HCT116 (cell line): ENCODE measurements at regions not wholly inside any gene's neighbourhood (a gene's known extent, or its start where the extent isn't known, plus 50 kb on each side); places are given as distances from the start of the nearest gene placed in this dataset.

ENCODE experiments used
- ATAC-seq: fragments of 200-7000 bp; cut with Tn5 transposase; 2 replicates; pipeline ENCODE4 v1.9.1; 2020; ENCODE audit warnings: mild to moderate bottlenecking, moderate library complexity
- BruUV-seq: library from RNA; stranded (reverse); fragments of 400-500 nt; replicated peaks from 2 replicates; lab custom pipeline; 2021; lab: Mats Ljungman, UMichigan
- CTCF ChIA-PET: fragments of 300-600 bp; sonication (Branson Sonifier 250); formaldehyde crosslinking; loops from one replicate; lab custom pipeline; 2021; ENCODE audit warnings: antibody characterized with exemption; lab: Charles Lee
- POLR2A ChIA-PET: fragments of 300-600, 350-600 bp; sonication (Branson Sonifier 250); formaldehyde crosslinking; loops from one replicate; lab custom pipeline; 2021; ENCODE audit warnings: antibody characterized with exemption; lab: Charles Lee
- RAD21 ChIA-PET, 2 experiments: fragments of 300-600 bp; sonication (Branson Sonifier 250); formaldehyde crosslinking; loops; one replicate each; lab custom pipeline; 2023; ENCODE audit warnings: low total read pairs in 2 of 2; ENCODE audit not compliant: uncharacterized antibody in 2 of 2, unreplicated experiment in 2 of 2, low non-redundant PET in 1 of 2; lab: Charles Lee
- DNase-seq: peaks from one replicate; pipeline ENCODE4 v3.0.0-alpha.2; 2010; ENCODE audit warnings: low read depth, low spot score
- H2AFZ ChIP-seq: fragments of 200-600 bp; shearing (Covaris generic), sonication (generic); 2 replicates; pipeline ENCODE4 v1.6.1; 2017; ENCODE audit warnings: low read depth, mixed run types, mixed read lengths, antibody characterized with exemption, low read length; ENCODE audit not compliant: poor library complexity, severe bottlenecking
- H3K27ac ChIP-seq: 2 replicates; pipeline ENCODE4 v1.5.1; 2012; ENCODE audit warnings: low read depth, low read length
- H3K27me3 ChIP-seq: fragments of 200-600 bp; sonication (generic); 2 replicates; pipeline ENCODE4 v1.6.1; 2016; ENCODE audit warnings: mixed run types, low read length, mixed read lengths; ENCODE audit not compliant: insufficient read depth
- H3K36me3 ChIP-seq, 2 experiments: fragments of 200-500 bp in 1 of 2; fragments of 200-600 bp in 1 of 2; sonication (Bioruptor generic) in 1 of 2; sonication (generic) in 1 of 2; 2 replicates each; pipeline versions ENCODE4 v1.5.1 to v1.6.1; 2014 to 2016; ENCODE audit warnings: low read length in 2 of 2, inconsistent platforms in 1 of 2, mixed read lengths in 1 of 2, mixed run types in 1 of 2; ENCODE audit not compliant: insufficient read depth in 2 of 2, control insufficient read depth in 1 of 2
- H3K4me1 ChIP-seq, 2 experiments: fragments of 200-600 bp in 1 of 2; sonication (generic) in 1 of 2; 2 replicates each; pipeline versions ENCODE4 v1.5.1 to v1.6.1; 2012 to 2017; ENCODE audit warnings: low read length in 2 of 2, inconsistent platforms in 1 of 2, mild to moderate bottlenecking in 1 of 2, mixed read lengths in 1 of 2, mixed run types in 1 of 2, moderate library complexity in 1 of 2; ENCODE audit not compliant: insufficient read depth in 2 of 2, control insufficient read depth in 1 of 2
- H3K4me2 ChIP-seq: fragments of 200-600 bp; sonication (generic); 2 replicates; pipeline ENCODE4 v1.6.1; 2017; ENCODE audit warnings: mixed run types, low read length, mixed read lengths
- H3K4me3 ChIP-seq, 2 experiments: fragments of 200-600 bp in 1 of 2; sonication (generic) in 1 of 2; replicated peaks in 1 of 2; 2 replicates each; pipeline ENCODE4 v1.5.1; 2011 to 2016; ENCODE audit warnings: low read length in 2 of 2, control low read depth in 1 of 2, low read depth in 1 of 2, mild to moderate bottlenecking in 1 of 2, mixed read lengths in 1 of 2, mixed run types in 1 of 2
- H3K79me2 ChIP-seq: fragments of 200-600 bp; sonication (generic); 2 replicates; pipeline ENCODE4 v1.6.1; 2017; ENCODE audit warnings: mild to moderate bottlenecking, mixed run types, low read length, moderate library complexity, mixed read lengths; ENCODE audit not compliant: insufficient read depth
- H3K9ac ChIP-seq: fragments of 200-600 bp; sonication (generic); 2 replicates; pipeline ENCODE4 v1.6.1; 2016; ENCODE audit warnings: low read length, mixed read lengths
- H3K9me2 ChIP-seq: fragments of 200-600 bp; sonication (generic), shearing (Covaris generic); 2 replicates; pipeline ENCODE4 v1.6.1; 2017; ENCODE audit warnings: mixed run types, mild to moderate bottlenecking, moderate library complexity; ENCODE audit not compliant: insufficient read depth
- H3K9me3 ChIP-seq, 2 experiments: fragments of 200-500 bp in 1 of 2; fragments of 200-600 bp in 1 of 2; sonication (Bioruptor generic) in 1 of 2; sonication (generic) in 1 of 2; 2 replicates each; pipeline ENCODE4 v1.6.1; 2014 to 2017; ENCODE audit warnings: low read length in 2 of 2, mixed read lengths in 2 of 2, inconsistent platforms in 1 of 2, low read depth in 1 of 2, mild to moderate bottlenecking in 1 of 2, mixed run types in 1 of 2, moderate library complexity in 1 of 2; ENCODE audit not compliant: control insufficient read depth in 1 of 2, insufficient read depth in 1 of 2
- H4K20me1 ChIP-seq: fragments of 200-600 bp; sonication (generic), shearing (Covaris generic); 2 replicates; pipeline ENCODE4 v1.6.1; 2017; ENCODE audit warnings: mixed run types, mild to moderate bottlenecking, moderate library complexity; ENCODE audit not compliant: insufficient read depth
- CEBPB ChIP-seq: IDR thresholded peaks from 2 replicates; pipeline ENCODE4 v1.6.1; 2012; ENCODE audit warnings: low read depth
- EGR1 ChIP-seq: IDR thresholded peaks from 2 replicates; pipeline ENCODE4 v1.6.1; 2012; ENCODE audit warnings: low read depth
- EZH2 ChIP-seq: fragments of 200-600 bp; sonication (generic); IDR thresholded peaks from 2 replicates; pipeline ENCODE4 v1.6.1; 2017; ENCODE audit warnings: antibody characterized with exemption, mixed run types
- FOSL1 ChIP-seq: IDR thresholded peaks from 2 replicates; pipeline ENCODE4 v1.6.1; 2012; ENCODE audit warnings: low read depth
- JUND ChIP-seq: IDR thresholded peaks from 2 replicates; pipeline ENCODE4 v1.6.1; 2012
- POLR2A ChIP-seq: IDR thresholded peaks from 2 replicates; pipeline ENCODE4 v1.7.0; 2011; ENCODE audit warnings: borderline replicate concordance; ENCODE audit not compliant: insufficient read depth, insufficient read length; ENCODE audit errors: extremely low read depth
- RAD21 ChIP-seq: IDR thresholded peaks from 2 replicates; pipeline ENCODE4 v1.6.1; 2012; ENCODE audit warnings: low read depth, mild to moderate bottlenecking
- SP1 ChIP-seq: IDR thresholded peaks from 2 replicates; pipeline ENCODE4 v1.6.1; 2012; ENCODE audit warnings: low read depth
- SRF ChIP-seq: IDR thresholded peaks from 2 replicates; pipeline ENCODE4 v1.6.1; 2012; ENCODE audit warnings: low read depth
- TCF7L2 ChIP-seq: IDR thresholded peaks from 2 replicates; pipeline ENCODE4 v1.7.0; 2011; ENCODE audit warnings: borderline replicate concordance, inconsistent platforms; ENCODE audit not compliant: insufficient read depth, insufficient read length; ENCODE audit errors: extremely low read depth
- intact Hi-C: fragments of 100-400 bp; cut with micrococcal nuclease; formaldehyde crosslinking; loops from 2 replicates; pipeline ENCODE4 v1.10.0; 2022
- TF ChIP-seq, protein P1 (sequence below): IDR thresholded peaks from 2 replicates; pipeline ENCODE4 v1.6.1; 2011; ENCODE audit warnings: mild to moderate bottlenecking, low read length, moderate library complexity; ENCODE audit not compliant: insufficient replicate concordance; ENCODE audit errors: extremely low read depth
- TF ChIP-seq, protein P2 (sequence below), 3 experiments: fragments of 200-600 bp in 1 of 3; sonication (generic) in 1 of 3; IDR thresholded peaks in 2 of 3; conservative IDR thresholded peaks in 1 of 3; 2 replicates each; pipeline ENCODE4 v1.5.1; 2012 to 2017; ENCODE audit warnings: low read depth in 2 of 3, low read length in 2 of 3, antibody characterized with exemption in 1 of 3, borderline replicate concordance in 1 of 3, control low read depth in 1 of 3, mild to moderate bottlenecking in 1 of 3, mixed read lengths in 1 of 3, mixed run types in 1 of 3, moderate library complexity in 1 of 3; ENCODE audit not compliant: insufficient read depth in 1 of 3
- TF ChIP-seq, protein P3 (sequence below): IDR thresholded peaks from 2 replicates; pipeline ENCODE4 v1.6.1; 2012; ENCODE audit warnings: low read depth
- TF ChIP-seq, protein P4 (sequence below): IDR thresholded peaks from 2 replicates; pipeline ENCODE4 v1.6.1; 2012

DNA sequence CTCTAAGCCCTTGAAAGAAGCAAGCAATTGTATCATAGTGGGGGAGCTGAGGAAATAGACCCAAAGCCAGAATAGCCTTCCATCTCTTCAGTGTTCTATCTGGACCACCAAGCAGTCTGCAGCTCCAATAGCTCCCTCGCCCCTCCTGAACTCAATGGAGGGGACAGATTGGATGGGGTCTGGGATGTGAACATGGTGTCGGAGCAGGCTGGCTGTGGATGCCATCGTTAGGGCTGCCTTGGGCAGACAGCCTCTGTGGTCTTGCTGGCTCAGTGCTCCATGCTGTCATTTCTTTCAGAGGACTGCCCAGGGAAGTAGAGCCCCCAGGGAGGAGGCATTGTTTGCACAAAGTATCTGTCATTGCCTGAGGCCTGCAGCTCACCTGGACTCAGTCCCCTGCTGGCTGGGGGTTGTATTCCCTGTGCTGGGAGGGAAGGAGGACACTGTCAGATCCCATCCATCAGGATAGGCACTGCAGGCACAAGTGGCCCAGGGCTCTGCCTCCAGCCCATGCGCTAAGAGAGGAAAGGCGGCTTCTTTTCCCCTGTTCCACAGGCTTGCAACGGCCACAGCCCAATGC lies 537.7 kb downstream of the BUD13 start:
- H3K9ac ChIP-seq = no peak overlapping the region
- H3K4me1 ChIP-seq = no peaks in the 10 kb centered on the region
- ATAC-seq (no peak), DNase-seq (no peak)
- H2AFZ ChIP-seq = no peak overlapping the region
- 0 out of 2 replicates have a peak, but pooled peaks cover 3% of the 10 kb centered on the region for H3K27me3 ChIP-seq
- no peaks in the 10 kb centered on the region for H3K36me3 ChIP-seq
- no peaks in the 10 kb centered on the region for H3K79me2 ChIP-seq
- CTCF ChIA-PET = no interaction called here
- H3K27ac ChIP-seq = no peak overlapping the region
- H3K9me2 ChIP-seq = no peaks in the 10 kb centered on the region
- H3K4me3 ChIP-seq = no peak overlapping the region
- TF ChIP-seq CEBPB (no peak), POLR2A (no peak)
- BruUV-seq = no TSS peak
- no peaks in the 10 kb centered on the region for H4K20me1 ChIP-seq
- H3K4me2 ChIP-seq = no peak overlapping the region
- intact Hi-C loops = no loop called here
- H3K9me3 ChIP-seq = no peaks in the 10 kb centered on the region
- RAD21 ChIA-PET = no interaction called here
- POLR2A ChIA-PET = no interaction called here

DNA sequence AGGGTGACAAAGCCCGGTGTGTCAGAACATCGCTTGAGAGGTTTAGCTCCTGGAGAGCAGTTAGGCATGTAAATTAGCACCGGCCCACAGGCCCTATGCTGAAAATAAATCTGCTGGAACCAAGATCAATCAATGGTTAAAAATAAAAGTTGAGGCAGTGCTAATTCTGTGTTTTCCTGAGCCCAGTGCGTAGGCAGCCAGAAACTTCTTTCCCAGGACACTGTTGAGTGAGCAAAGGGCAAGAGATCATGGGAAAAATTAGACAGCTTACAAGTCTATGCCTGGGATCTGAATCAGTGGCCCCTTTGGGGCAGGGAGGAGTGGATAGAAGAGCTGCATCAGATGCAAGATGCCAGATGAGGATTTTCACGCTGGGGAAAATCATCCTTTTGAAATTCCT lies 539.2 kb downstream of the BUD13 start:
- H3K27me3 ChIP-seq = 0 out of 2 replicates have a peak, but pooled peaks cover 3% of the 10 kb centered on the region
- DNase-seq (no peak), ATAC-seq (no peak)
- no peaks in the 10 kb centered on the region for H3K9me2 ChIP-seq
- intact Hi-C loops = no loop called here
- POLR2A ChIA-PET = no interaction called here
- no peak overlapping the region for H3K4me3 ChIP-seq
- H3K9me3 ChIP-seq = no peaks in the 10 kb centered on the region
- RAD21 ChIA-PET = no interaction called here
- BruUV-seq = no TSS peak
- no peak overlapping the region for H3K27ac ChIP-seq
- H3K36me3 ChIP-seq = no peaks in the 10 kb centered on the region
- H3K9ac ChIP-seq = no peak overlapping the region
- no peaks in the 10 kb centered on the region for H3K4me1 ChIP-seq
- no peak overlapping the region for H2AFZ ChIP-seq
- no peak overlapping the region for H3K4me2 ChIP-seq
- no peaks in the 10 kb centered on the region for H4K20me1 ChIP-seq
- CTCF ChIA-PET = no interaction called here
- no peaks in the 10 kb centered on the region for H3K79me2 ChIP-seq
- no peak for TF ChIP-seq JUND
- no peak for TF ChIP-seq EZH2
- TF ChIP-seq CEBPB = no peak
- TF ChIP-seq SP1 = no peak
- TF ChIP-seq, protein P1, sequence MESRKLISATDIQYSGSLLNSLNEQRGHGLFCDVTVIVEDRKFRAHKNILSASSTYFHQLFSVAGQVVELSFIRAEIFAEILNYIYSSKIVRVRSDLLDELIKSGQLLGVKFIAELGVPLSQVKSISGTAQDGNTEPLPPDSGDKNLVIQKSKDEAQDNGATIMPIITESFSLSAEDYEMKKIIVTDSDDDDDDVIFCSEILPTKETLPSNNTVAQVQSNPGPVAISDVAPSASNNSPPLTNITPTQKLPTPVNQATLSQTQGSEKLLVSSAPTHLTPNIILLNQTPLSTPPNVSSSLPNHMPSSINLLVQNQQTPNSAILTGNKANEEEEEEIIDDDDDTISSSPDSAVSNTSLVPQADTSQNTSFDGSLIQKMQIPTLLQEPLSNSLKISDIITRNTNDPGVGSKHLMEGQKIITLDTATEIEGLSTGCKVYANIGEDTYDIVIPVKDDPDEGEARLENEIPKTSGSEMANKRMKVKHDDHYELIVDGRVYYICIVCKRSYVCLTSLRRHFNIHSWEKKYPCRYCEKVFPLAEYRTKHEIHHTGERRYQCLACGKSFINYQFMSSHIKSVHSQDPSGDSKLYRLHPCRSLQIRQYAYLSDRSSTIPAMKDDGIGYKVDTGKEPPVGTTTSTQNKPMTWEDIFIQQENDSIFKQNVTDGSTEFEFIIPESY = no peak
- TF ChIP-seq, protein P2, sequence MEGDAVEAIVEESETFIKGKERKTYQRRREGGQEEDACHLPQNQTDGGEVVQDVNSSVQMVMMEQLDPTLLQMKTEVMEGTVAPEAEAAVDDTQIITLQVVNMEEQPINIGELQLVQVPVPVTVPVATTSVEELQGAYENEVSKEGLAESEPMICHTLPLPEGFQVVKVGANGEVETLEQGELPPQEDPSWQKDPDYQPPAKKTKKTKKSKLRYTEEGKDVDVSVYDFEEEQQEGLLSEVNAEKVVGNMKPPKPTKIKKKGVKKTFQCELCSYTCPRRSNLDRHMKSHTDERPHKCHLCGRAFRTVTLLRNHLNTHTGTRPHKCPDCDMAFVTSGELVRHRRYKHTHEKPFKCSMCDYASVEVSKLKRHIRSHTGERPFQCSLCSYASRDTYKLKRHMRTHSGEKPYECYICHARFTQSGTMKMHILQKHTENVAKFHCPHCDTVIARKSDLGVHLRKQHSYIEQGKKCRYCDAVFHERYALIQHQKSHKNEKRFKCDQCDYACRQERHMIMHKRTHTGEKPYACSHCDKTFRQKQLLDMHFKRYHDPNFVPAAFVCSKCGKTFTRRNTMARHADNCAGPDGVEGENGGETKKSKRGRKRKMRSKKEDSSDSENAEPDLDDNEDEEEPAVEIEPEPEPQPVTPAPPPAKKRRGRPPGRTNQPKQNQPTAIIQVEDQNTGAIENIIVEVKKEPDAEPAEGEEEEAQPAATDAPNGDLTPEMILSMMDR (IDR thresholded peaks at IDR 0.05 in 2 of 3, conservative IDR thresholded peaks at IDR 0.05 in 1 of 3; ENCODE audit: borderline replicate concordance in 1 of 3, insufficient read depth in 1 of 3, low read depth in 2 of 3, low read length in 2 of 3) = no peak
- no peak for TF ChIP-seq FOSL1
- TF ChIP-seq, protein P3, sequence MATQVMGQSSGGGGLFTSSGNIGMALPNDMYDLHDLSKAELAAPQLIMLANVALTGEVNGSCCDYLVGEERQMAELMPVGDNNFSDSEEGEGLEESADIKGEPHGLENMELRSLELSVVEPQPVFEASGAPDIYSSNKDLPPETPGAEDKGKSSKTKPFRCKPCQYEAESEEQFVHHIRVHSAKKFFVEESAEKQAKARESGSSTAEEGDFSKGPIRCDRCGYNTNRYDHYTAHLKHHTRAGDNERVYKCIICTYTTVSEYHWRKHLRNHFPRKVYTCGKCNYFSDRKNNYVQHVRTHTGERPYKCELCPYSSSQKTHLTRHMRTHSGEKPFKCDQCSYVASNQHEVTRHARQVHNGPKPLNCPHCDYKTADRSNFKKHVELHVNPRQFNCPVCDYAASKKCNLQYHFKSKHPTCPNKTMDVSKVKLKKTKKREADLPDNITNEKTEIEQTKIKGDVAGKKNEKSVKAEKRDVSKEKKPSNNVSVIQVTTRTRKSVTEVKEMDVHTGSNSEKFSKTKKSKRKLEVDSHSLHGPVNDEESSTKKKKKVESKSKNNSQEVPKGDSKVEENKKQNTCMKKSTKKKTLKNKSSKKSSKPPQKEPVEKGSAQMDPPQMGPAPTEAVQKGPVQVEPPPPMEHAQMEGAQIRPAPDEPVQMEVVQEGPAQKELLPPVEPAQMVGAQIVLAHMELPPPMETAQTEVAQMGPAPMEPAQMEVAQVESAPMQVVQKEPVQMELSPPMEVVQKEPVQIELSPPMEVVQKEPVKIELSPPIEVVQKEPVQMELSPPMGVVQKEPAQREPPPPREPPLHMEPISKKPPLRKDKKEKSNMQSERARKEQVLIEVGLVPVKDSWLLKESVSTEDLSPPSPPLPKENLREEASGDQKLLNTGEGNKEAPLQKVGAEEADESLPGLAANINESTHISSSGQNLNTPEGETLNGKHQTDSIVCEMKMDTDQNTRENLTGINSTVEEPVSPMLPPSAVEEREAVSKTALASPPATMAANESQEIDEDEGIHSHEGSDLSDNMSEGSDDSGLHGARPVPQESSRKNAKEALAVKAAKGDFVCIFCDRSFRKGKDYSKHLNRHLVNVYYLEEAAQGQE = no peak
- TF ChIP-seq RAD21 = no peak
- TF ChIP-seq, protein P4, sequence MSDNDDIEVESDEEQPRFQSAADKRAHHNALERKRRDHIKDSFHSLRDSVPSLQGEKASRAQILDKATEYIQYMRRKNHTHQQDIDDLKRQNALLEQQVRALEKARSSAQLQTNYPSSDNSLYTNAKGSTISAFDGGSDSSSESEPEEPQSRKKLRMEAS = no peak
- no peak for TF ChIP-seq TCF7L2
- TF ChIP-seq EGR1 = no peak
- TF ChIP-seq SRF = no peak
